Eye (tissue), 1 donor: ENCODE measurements at regions not wholly inside any gene's neighbourhood (a gene's known extent, or its start where the extent isn't known, plus 50 kb on each side); places are given as distances from the start of the nearest gene placed in this dataset.
"Not testable (repeated sequence)": the region's sequence is repeated elsewhere in the genome, so short reads cannot be mapped to it uniquely, and the experiment has no call there.

Source experiments
- DNase-seq: peaks from one replicate; pipeline ENCODE4 v3.0.0-alpha.2; 2015

- DNase-seq: no peak
Measured at GRCh38 chr4:162938738-162939485, 227.8 kb downstream of the NAF1 start.

DNA sequence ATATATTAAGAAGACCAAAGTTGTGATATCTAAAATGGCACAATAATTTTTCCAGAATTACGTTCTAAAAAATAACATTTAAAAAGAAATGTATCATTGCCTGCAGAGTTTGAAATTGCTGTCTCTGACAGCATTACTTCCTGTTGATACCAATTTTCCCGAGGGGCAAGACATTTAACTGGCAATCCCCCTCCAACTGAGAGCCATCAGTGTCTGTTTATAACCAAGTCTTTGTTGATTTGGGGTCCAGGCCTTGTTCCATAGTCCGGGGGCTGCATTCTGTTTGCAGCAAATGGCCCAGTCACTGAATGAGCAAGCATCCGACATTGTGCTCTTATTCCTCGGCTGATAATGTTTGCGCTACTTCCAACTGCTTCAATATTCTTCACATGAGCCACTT lies 231.5 kb downstream of the NAF1 start:
- no peak for DNase-seq

DNA sequence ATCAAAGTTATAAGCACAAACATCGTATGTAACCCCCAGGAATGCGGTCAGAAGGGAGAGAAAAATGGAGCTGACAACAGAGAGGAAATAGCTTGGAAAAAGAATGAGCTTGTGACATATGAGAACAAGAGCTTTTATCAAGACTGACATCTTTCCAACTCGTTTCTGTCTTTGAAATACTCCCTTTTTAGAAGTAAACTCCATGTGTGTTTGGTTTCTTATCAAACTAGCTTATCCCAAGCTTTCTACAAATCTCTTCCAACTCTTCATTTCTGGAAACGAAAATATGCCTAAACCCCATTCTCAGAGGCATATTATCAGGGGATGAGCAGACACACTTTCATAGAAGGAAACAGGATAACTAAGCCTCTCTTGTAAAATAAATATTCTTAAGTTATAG lies 235.4 kb downstream of the NAF1 start:
- DNase-seq: no peak

- DNase-seq: no peak
Measured at GRCh38 chr4:162921178-162921785, 245.4 kb downstream of the NAF1 start.

GRCh38 chr4:162920649-162921048 lies 246.0 kb downstream of the NAF1 start:
- DNase-seq: no peak

- DNase-seq: no peak
Measured at GRCh38 chr4:162912482-162912881, 254.2 kb downstream of the NAF1 start.

DNA sequence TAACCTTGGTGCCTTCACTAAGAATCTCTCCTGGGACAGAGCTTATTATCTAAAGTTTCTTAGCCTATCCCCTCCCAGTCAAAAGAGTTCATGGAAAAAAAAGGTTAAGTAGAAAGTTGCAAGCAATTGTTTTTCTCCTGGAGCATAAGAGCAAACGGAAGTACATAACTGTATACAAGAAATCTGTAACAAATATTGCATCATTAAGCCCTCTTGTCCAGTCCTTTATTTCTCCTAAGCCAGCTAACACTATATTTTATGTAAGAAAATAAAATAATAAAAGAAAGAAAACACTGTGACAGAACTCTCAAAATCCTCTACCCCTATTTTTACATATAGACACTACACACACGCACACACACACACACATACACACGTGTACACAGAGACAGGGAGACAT lies 255.3 kb downstream of the NAF1 start:
- DNase-seq: no peak

DNA sequence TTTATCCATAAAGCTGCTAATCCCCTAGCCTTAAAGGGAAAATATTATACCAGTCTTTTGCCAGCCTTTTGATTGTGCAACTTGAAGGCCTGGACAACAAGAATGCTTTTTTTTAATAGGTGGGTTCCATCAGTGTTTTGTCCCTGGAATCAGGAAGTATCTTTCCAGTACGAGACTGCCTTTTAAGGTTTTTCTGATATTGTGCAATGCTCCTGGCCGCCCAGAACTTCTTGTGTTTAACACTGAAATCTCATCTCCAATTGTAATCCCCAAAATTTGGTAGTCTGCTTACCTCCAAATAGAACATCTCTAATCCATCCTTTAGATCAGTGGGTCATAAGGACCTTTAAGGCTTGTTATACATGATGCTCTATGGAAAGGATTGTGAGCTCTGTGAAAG lies 256.7 kb downstream of the NAF1 start:
- DNase-seq: no peak

GRCh38 chr4:162894387-162894786 lies 272.3 kb downstream of the NAF1 start:
- DNase-seq: no peak

DNA sequence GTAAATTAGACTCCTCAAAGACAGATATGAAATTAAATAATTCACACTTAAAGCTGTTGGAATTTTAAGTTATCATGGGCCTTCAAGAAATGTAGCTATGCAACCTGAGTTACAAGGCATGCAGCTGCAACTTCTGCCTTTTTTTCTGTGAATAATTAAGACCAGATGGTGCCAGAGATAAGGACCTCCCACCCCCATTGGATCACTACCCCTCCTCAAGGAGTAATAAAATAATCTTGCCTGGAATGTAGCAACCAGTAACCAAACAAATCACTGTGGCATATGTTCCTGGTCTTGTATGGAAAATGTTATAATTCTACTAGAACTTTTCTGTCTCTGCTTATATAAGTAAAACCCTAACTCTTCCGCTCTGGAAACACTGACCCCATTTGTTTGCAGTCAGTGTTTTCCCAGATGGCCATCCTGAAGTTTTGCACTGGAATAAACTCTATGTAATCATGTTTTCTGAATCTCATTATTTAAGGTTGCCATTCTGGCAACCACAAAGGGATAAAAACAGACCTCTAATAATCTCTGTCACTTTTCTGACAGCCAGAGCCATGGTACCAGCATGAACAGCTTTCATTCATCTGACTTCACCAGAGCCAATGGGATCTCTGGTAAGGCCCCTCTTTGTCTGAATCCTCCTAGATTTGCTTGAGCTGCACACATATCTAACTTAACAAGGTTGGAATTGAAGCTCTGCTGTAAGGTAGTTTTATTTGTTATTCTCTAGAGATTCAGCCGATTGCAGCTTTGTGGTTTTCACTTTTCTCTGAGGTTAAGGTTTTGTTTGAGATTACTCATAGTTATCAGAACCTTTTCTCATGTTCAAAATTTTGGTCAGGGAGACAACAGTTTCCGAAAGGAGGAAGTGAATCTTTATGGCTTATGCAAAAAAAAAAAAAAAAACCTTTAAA lies 274.6 kb downstream of the NAF1 start:
- DNase-seq: peak; percentile 1

GRCh38 chr4:162878096-162878495 lies 288.6 kb downstream of the NAF1 start:
- peak; percentile 11 for DNase-seq

DNA sequence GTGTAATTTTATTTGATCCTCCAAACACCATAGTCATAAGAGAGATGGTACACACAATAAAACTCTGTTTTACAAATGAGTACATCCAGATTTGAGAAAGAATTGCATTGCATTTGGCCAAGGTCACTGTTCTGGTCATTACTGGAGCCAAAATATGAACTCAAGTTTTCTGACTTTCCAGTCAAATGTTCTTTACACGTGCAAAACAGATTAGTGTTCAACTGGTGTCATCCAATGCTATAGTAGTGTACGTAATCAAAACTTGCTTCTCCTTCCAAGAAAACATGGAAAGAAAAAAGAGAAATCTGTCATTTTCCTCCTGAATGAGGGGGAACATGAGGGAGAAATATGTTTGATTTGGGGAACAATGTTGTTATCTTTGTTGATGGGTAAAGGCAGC lies 291.9 kb downstream of the NAF1 start:
- peak; percentile 2 for DNase-seq

DNA sequence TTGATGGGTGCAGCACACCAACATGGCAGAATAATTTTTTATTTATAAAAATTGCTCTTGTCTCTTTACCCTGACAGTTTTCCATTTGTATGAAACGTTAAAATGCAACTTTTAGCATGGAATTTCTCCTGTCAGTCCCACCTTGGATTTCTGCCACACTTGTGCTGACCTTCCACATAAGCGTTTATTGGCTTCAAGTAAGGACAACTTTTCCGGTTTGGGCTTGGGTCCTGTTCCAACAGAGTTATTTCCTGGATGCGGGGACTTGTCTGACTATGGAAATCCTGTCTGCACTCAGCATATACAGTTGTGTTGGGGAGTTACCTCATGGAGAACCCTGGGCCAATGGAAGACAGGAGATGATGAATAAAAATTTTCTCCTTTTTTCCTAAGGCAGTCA lies 294.7 kb downstream of the NAF1 start:
- DNase-seq: no peak

DNA sequence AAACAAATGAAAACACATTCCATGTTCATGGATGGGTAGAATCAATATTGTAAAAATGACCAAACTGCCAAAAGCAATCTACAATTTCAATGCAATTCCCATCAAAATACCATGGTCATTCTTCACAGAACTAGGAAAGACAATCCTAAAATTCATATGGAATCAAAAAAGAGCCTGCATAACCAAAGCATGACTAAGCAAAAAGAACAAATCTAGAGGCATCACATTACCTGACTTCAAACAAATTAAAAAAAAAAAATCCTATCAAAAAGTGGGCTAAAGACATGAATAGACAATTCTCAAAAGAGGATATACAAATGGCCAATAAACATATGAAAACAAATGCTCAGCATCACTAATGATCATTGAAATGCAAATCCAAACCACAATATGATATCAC lies 297.5 kb downstream of the NAF1 start:
- DNase-seq: no peak

GRCh38 chr4:162866565-162866964 lies 300.1 kb downstream of the NAF1 start:
- no peak for DNase-seq

GRCh38 chr4:162865102-162865501 lies 301.6 kb downstream of the NAF1 start:
- DNase-seq: no peak

- no peak for DNase-seq
Measured at GRCh38 chr4:162853788-162854187, 312.9 kb downstream of the NAF1 start.

DNA sequence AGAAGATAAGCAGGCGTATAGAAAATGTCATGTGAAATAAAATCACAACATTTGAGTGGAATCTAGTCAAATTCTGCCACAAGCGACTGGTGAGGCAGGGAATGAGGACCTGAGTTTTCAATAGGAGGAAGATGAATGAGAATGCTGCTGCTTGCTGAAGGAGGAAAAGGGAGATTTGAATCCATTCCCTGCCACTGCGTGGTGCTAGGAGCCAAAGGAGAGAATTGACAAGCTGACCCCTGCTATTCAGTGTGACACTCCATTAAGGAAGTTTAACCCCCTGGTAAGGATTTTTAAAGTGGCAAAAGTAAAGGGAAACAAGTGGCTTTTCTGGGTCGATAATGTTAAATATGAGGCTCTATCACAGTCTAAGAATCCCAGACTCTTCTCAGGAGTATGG lies 314.0 kb downstream of the NAF1 start:
- DNase-seq: no peak

DNA sequence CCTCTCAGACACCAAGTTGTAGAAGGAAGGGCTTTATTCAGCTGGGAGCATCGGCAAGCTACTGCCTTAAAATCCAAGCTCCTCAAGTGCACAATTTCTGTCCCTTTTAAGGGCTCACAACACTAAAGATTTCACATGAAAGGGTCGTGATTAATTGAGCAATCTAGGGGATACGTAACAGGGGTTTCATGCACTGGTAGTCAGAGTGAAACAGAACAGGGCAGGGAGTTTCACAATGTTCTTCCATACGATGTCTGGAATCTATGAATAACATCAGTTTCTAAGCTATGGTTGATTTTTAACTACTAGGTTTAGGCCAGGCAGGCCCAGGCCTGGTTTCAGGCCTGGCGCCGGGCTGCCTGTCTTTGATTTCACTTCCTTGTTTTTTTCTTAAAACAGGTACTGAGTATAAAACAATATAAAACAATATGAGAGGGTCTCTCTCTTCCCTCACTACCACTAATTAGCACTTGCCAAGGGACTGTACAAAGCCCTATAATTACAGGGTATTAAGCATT lies 315.4 kb downstream of the NAF1 start:
- not testable (repeated sequence) for DNase-seq

- DNase-seq: no peak
Measured at GRCh38 chr4:162849937-162850336, 316.8 kb downstream of the NAF1 start.

DNA sequence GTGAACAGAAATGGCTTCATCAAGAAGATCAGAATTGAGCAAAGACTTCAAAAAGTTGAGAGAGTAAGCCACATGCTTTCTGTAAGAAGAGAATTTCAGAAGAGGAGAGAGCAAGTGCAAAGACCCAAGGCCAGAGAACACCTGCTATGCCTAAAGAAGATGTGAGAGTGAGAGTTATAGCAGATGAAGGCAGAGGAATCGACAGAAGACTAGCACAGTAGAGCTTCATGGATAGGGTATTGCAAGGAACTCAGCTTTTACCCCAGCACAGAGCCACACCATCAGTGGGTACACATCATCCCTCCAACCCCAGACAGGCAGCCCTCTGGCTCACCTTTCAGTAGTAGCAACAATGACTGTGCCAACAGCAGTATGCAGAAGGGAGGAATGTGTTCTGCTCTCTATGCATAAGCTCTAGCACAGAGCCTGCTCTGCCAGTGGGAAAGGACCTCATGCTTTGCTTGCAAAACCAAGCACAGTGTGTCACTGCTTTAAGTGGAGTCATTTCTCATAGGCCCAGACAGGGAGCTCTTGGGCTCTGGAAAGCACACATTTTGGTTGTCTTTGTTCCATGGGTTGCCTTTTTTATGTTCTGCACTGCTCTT lies 318.6 kb downstream of the NAF1 start:
- no peak for DNase-seq

- DNase-seq: no peak
Measured at GRCh38 chr4:162841753-162842152, 324.9 kb downstream of the NAF1 start.

DNA sequence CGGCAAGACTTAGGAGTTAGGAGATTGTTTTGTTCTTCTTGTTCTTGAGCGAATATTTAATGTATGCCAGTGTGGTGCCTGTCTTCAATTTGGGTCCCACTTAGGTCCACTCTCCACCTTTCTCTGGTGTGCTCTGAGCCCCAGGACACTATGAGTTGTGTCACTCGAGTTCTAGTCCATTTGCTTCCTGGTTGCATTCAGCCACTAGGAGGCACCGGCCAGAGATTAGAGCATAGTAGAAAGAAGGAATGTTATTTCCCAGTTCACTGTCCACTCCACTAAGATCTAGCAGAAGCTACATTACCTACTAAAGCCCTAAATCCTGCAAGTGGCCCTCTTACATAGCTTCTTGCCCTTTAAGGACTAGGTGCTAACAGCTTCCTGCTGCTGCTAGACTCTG lies 326.9 kb downstream of the NAF1 start:
- no peak for DNase-seq
